SIG-M5 (cell line): ENCODE measurements at regions not wholly inside any gene's neighbourhood (a gene's known extent, or its start where the extent isn't known, plus 50 kb on each side); places are given as distances from the start of the nearest gene placed in this dataset.
"Not testable (repeated sequence)": the region's sequence is repeated elsewhere in the genome, so short reads cannot be mapped to it uniquely, and the experiment has no call there.

Experiments
- DNase-seq: peaks from one replicate; lab custom pipeline; 2025; lab: John Stamatoyannopoulos, UW

GRCh38 chr4:124053872-124054538 lies 657.4 kb downstream of the SPRY1 start:
- no peak for DNase-seq

- no peak for DNase-seq
These were observed 657.2 kb downstream of the ANKRD50 start for GRCh38 chr4:124055336-124055735.

GRCh38 chr4:124055896-124056295 lies 656.6 kb downstream of the ANKRD50 start:
- DNase-seq = no peak

GRCh38 chr4:124060261-124060918 lies 652.1 kb downstream of the ANKRD50 start:
- DNase-seq = no peak

- no peak for DNase-seq
These were observed 651.1 kb downstream of the ANKRD50 start for GRCh38 chr4:124061413-124061812.

- no peak for DNase-seq
These were observed 647.1 kb downstream of the ANKRD50 start for GRCh38 chr4:124065422-124065821.

- no peak for DNase-seq
These were observed 646.6 kb downstream of the ANKRD50 start for GRCh38 chr4:124065936-124066335.

GRCh38 chr4:124066595-124066994 lies 645.9 kb downstream of the ANKRD50 start:
- DNase-seq = no peak

- DNase-seq = no peak
These were observed 645.5 kb downstream of the ANKRD50 start for GRCh38 chr4:124067046-124067445.

- DNase-seq = no peak
These were observed 641.6 kb downstream of the ANKRD50 start for GRCh38 chr4:124070688-124071484.

GRCh38 chr4:124075276-124075675 lies 637.3 kb downstream of the ANKRD50 start:
- DNase-seq = not testable (repeated sequence)

- no peak for DNase-seq
These were observed 633.3 kb downstream of the ANKRD50 start for GRCh38 chr4:124079174-124079780.

GRCh38 chr4:124083711-124084110 lies 628.8 kb downstream of the ANKRD50 start:
- no peak for DNase-seq

GRCh38 chr4:124085561-124086180 lies 626.9 kb downstream of the ANKRD50 start:
- no peak for DNase-seq

- no peak for DNase-seq
These were observed 622.5 kb downstream of the ANKRD50 start for GRCh38 chr4:124090021-124090420.

GRCh38 chr4:124092101-124092500 lies 620.4 kb downstream of the ANKRD50 start:
- DNase-seq = no peak

- DNase-seq = no peak
These were observed 620.0 kb downstream of the ANKRD50 start for GRCh38 chr4:124092541-124092984.

- no peak for DNase-seq
These were observed 616.9 kb downstream of the ANKRD50 start for GRCh38 chr4:124095621-124096020.

- DNase-seq = no peak
These were observed 616.2 kb downstream of the ANKRD50 start for GRCh38 chr4:124096290-124096689.

GRCh38 chr4:124097447-124097846 lies 615.1 kb downstream of the ANKRD50 start:
- no peak for DNase-seq

GRCh38 chr4:124104101-124104500 lies 608.4 kb downstream of the ANKRD50 start:
- DNase-seq = no peak

- no peak for DNase-seq
These were observed 607.9 kb downstream of the ANKRD50 start for GRCh38 chr4:124104628-124105027.
